GM21526 (cell line): ENCODE measurements at regions not wholly inside any gene's neighbourhood (a gene's known extent, or its start where the extent isn't known, plus 50 kb on each side); places are given as distances from the start of the nearest gene placed in this dataset.
"Not testable (repeated sequence)": the region's sequence is repeated elsewhere in the genome, so short reads cannot be mapped to it uniquely, and the experiment has no call there.

Experiments
- ATAC-seq: cut with Tn5 transposase; IDR thresholded peaks from one replicate; pipeline ENCODE4 v1.9.1; 2021; ENCODE audit warnings: moderate library complexity; ENCODE audit not compliant: unreplicated experiment, low FRiP score

DNA sequence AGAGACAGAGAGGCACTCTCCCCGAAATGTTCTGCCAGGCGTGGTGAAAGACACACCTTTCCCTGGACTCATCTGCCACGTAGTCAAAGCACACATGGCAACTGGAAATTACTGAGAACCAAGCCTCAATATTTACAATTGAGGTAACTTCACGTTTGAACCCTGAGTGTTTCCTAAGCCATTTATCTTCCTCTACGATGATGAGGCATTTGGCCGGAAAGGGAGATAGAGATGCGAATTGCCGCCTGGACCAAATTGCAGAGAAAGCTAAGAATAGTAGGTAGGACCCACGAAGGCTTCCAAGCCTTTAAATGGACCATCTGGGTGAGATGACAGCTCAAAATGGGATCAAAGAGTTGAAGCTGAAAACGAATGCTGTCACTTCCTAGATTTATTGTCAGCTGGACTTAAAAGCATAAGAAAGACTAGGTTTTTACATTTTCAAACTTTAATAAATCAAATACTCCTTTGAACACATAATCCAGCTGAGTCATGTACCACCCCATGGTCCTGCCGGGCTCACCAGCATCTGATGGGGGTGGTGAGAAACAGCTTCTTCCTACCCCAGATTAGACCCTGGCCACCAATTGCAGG, 135.6 kb upstream of the LYZL2 start:
- ATAC-seq: no peak

DNA sequence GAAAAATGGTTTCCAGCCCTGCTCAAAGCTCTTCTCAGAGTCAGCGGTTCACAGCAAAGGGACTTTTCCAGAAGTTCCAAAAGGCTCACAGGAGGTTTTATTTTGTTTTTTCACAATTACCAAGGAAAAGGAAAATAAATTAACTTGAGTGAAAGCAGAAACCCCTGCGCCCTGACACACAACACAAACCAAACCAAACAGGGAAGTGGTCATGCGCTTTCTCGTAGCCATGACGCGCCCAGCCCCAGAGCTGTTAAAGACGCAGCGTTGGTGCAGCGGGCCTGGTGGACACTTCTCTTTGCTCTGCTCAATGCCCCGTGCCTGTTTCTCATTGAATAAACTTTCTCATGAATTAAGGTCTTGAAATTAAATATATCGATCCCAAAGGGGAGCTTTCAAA, 134.4 kb upstream of the LYZL2 start:
- no peak for ATAC-seq

DNA sequence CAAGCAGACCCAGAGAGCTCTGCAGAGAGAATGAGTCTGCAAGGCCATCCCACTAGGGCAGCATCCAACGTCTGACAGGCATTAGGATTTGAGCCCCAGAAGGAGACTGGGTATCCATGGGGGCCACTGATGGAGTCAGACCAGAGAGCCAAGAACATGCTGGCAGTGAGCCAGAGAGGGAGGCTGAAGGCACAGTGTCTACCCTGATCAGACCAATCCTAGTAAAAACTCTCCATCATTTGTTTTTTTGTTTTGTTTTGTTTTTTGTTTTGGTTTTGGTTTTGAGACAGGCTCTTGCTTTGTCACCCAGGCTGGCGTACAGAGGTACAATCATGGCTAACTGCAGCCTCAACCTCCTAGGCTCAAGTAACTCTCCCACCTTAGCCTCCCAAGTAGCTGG, 133.1 kb upstream of the LYZL2 start:
- ATAC-seq: no peak

DNA sequence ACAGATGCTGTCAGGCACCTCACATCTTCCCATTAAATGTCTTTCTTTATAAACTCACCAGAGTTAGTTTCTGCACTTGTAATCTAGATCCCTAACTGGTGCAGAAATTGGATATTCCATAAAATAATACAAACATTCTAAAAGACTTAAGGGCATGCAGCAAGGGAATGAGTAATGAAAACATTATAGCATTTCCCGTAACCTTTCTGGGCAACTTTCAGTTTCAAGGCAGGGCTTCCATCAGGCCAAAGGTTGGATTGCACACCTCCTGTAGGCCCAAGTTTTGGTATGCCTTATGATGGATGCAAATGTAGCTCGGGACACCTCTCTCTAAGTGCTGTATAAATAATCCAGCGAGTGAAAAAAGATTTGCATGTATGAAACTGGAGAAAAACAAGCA, 129.9 kb upstream of the LYZL2 start:
- no peak for ATAC-seq

DNA sequence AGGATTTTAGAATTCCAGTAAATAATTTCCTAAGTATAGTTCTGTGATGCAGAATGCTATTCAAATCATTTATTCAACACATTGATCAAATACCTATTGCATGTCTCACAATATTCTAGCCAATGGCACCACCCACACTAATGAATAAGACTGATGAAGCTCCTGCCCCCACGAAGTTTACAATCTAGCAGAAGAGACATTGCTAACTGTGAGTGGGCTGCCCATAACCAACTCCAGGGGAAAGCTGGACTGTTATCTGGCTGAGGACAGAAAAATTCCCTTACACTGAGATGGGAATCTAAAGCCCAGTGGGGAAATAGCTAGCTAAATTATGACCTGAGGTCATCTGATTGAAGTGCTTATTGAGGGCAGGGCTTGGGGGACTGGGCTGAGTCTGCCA, 128.8 kb upstream of the LYZL2 start:
- no peak for ATAC-seq

DNA sequence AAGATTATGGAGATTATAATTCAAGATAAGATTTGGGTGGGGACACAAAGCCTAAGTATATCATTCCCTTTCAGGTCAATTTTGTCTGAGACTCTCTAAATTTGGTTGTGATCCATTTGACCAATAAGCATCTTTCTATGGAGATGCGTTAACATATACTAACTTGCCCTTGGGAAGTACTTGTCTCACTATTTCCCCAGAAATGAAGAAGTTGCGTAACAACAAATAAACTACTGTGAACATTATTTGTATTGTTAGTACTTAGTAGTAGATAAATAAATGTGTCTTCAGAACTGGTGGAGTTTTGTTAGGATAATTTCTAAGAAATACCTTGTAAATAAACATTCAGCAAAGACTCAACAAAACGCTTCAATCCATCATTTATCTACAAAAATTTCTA, 127.3 kb upstream of the LYZL2 start:
- no peak for ATAC-seq

DNA sequence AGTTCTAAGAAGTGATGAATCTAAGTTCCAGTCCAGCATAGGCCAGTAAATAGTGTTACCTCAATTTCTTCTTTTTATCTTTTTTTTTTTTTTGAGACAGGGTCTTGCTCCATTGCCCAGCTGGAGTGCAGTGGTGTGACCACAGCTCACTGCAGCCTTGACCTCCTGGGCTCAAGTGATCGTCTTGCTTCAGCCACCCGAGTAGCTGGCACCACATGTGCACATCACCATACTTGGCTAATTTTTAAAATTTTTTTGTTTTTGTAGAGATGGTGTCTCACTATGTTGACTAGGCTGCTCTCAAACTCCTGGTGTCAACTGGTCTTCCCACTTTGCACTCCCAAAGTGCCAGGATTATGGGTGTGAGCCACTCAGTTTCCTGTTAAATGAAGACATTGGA, 126.6 kb upstream of the LYZL2 start:
- no peak for ATAC-seq

DNA sequence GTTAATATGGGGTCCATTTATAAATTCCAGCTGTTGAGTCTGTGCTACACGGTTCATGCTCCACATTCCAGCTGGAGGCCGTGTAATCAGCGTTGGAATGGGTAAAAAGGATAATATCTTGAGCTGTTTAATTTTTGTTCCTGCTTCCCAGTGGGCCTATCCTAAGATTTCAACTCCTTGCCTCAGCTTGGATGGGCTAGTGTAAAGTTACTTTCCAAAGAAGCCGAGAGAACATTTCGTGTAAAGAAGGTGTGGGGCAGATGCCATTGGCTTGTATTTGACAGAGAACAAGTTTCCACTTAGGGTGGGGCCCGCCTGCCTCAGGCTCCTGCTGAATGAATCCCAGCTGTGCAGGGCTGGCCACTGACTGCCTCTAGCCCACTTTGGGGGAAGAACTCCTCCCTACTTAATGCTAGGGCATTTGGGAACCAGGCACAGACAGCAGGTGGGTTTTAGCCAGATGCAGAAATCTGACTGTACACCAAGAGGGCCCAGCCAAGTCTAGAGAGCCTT, 125.9 kb upstream of the LYZL2 start:
- ATAC-seq: no peak

DNA sequence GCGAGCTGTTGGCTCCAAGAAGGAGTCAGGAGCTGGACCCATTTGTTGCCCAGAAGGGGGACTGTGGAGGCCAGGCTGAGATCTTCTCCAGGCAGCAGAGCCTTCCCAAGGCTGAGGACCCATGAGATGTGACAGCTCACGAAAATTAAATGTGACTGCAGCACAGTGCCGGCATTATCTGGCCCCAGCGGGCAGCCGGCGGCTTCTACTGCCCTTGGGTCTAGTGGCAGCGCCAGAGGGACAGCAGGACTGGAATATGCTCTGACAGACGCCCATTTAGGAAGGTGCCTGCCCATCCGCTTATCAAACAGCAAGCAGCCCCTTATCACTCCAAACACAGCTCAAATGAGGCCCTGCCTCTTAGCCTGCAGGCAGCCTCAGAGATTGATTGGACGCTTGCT, 122.9 kb upstream of the LYZL2 start:
- no peak for ATAC-seq

DNA sequence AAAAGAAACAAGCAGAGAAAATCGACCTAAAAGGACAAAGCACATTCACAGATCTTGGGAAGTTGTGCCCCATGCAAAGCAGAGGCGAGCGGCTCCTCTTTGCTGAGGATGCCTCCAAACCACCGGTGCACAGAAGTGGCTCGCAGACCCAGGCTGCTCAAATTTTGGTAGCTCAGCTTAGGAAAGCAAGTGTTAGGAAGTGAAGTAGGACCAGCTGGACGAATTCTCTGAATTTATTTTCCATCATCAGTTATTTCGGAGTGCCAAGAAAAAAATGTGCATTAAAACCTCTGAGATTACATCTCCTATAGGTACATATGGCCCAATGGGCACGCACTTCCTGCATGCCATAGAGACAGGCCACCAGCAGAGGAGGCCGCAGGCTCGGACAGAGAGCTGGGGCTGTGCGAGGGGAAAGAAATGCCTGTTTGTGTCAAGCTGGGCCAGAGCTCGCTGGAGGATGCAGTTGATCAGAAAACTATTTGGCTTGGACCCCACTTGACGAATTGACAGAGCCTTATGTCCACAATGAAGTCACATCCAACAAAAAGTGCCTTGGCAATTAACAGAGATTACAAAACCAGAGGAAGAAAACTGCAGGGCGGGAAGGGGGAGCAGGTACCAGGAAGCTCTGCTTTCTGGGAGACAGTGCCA, 122.3 kb upstream of the LYZL2 start:
- peak; percentile 79 for ATAC-seq

DNA sequence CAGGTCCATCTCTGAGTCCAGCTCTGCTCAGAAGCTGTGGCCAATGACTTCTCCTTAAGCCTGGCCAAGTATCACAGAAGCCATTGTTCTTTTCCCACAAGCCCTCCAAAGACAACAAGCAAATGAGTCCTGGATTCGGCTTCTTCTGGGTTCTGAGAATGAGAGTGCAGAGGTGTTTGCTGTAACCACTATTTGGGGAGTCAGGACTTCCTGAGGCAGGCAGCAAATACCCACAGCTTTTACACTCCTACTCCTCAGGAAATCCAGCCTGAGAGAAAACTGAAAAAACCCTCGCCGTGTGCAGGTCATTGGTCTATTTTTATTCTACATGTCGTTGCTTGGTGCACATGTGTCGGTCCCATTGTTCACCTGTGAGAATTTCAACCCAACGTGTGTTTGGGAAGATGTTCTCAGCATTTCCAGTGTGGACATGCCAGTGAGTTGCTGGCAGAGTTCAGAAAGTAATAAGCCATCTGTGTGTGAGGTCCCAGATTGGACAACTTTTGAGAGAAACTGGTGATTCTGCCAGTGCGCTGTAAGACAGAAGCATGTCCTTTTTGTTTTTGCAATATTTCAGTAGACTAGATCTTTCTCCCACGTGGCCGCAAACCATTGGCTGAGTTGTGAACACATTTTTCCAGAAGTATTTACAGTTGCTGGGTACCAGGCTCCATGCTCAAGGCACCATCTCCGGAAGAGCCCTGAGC, 121.6 kb upstream of the LYZL2 start:
- ATAC-seq: no peak

DNA sequence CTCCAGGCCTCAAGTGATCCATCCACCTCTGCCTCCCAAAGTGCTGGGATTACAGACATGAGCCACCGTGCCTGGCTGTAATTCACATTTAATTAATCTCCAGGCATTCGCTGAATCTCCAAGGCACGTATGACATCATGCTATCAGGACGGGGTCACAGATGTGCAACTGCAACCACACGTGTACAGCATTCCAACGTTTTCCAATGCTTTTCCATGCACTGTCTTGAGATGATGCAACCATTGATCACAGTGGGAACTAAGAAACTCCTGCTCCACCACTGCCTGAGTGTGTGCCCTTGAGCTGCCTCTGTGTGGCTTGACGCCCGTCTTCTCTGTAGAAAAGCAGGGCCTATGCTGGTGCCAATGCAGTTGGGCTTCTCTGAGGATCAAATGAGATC, 119.8 kb upstream of the LYZL2 start:
- no peak for ATAC-seq

DNA sequence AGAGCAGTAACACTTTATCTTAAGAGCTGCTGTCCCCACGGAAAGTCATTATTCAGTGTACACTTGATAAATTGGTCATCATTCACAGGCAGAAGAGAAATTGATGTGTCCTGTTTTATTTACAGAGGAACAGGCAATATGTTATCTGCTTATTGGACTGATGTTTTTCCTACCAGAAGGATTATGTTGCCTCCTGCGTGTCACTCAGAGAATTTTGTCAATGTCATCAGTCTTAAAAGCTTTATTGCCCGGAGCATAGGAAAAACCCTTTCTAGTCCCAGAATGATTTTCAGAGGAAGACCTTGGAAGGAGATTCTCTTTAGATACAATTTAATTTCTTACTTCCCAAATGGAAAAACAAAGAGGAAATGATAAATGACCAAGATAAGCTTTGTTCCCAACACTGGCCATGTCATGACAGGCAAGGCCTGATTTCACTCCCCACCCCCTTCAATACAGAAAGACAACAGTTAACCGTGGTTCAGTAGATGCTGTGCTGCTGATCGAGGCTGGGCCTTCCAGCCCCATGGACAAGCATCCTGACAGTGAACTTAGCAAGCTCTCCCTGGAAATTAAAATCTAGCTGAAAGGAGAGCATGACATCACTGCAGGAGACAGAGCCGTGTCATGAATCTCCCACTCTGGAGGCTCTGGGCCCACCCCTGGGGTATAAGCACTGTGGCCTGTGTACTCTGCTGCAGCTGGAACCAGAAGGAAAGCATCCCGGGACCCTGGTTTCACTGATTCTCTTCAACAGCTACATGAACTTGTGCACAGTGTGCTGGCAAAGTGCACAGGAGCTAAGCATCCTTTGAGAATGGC, 118.8 kb upstream of the LYZL2 start:
- ATAC-seq: no peak

DNA sequence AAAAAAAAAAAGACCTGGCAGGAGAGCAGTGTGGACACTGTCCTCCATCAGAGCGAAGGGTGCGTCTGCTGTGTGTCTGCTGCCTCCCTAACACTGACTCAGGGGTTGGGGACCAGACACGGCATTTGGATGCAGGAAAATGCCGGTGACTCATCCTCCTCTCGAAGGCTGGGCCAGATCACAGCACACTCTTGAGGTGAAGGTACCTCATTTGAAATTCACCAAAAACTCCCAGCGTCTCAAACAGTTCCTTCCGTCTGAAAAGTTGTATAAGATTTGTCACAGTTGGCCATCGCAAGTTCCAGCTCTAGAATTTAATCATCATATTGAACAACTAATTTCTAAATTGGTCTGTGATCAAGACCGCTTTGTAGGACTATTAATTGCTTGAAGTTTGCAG, 118.1 kb upstream of the LYZL2 start:
- no peak for ATAC-seq

DNA sequence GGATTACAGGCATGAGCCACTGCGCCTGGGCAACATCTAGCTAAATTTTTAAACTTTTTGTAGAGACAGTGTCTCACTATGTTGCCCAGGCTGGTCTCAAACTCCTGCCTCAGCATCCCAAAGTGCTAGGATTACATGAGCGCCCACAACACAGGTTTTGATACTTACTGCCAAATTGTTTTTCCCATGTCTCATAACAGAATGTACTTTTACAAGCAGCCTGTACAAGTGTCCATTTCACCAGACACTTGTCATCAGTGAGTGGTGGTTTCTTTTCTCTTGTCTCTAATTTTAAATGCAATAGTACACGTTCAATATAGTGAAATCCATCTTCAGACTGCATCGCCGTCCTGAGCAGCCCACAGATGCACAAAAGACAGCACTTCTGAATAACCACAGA, 116.4 kb upstream of the LYZL2 start:
- no peak for ATAC-seq

DNA sequence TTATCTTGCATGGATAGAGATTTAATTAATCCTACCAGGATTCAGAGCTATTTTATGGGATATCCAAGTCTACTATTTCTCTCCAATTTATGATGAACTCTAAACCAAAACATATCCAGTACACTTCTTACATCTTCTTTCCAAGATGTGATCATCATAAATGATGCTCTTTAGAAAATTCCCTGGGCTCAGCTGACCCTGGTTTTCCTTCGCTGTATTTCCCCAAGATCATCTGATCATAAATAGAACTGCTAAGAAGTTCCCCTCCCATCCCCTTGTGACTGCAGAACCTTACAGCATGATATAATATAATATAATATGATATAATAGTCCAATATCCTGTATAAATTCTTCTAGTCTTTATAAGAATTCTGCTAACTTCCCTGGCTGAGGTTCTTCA, 114.6 kb upstream of the LYZL2 start:
- ATAC-seq: no peak

DNA sequence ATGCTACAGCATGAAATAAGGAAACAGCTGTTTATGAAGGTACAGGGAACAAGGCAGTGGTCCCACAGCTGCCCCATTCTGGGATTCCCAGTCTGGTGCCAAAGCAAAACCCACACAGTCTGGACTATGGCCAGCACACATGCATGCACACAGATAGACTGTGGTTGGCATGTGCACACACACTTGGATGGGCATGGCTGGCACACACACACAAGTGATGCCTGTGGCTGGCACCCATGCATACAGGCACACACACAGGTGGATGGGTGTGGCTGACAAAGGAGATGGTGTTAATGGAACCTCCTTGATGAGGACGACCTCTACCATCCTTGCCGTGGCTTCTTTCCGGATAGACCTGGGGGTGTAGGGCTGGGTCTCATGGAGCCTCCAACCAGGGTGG, 114.0 kb upstream of the LYZL2 start:
- ATAC-seq: no peak

DNA sequence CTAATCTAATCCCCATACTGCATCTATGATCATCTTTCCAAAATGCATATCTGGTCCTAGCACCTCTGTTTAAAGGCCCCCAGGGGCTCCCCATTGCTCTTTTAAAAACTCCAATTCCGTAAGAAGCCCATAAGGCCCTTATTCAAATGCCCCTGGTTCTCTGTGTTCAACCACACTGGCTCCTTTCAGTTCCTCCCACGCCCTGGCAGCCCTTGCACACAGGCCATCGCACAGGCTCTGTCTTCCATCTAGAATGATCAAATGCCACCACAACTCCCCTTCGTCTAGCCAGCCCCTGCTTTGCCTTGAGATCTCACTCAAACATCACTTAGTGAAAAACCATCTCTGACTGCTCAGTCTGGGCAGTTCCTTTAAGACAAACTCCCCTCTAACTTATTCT, 112.9 kb upstream of the LYZL2 start:
- ATAC-seq: peak; percentile 68

DNA sequence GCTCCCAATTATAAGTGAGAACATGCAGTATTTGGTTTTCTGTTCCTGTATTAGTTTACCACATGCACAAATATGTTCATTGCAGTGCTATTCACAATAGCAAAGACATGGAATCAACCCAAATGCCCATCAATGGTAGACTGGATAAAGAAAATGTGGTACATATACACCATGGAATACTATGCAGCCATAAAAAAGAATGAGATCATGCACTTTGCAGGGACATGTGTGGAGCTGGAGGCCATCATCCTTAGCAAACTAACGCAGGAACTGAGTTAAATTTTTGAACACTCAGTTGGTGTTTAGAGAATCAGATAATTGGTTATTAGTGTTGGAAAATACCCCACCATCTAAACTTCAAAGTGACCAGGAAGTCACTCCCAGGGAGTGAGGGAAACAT, 111.2 kb upstream of the LYZL2 start:
- ATAC-seq: not testable (repeated sequence)

DNA sequence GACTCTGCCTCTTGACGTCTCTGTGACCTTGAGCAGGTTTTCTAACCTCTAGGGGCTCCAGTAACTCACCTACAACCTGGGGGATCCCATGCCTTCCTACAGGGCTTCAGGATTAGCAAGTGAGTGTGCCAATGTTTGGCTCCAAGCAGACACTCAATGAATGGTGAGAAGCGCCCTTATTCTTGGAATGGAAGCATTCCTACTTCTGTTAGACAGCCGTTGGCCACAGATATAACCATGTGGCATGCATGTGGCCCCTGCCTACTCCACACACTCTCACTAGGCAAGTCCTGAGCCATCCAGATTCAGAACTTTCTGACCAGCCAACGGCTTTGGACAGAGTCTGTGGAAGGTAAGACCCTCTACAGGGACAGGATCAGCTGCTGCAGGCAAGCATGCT, 108.9 kb upstream of the LYZL2 start:
- ATAC-seq: no peak

DNA sequence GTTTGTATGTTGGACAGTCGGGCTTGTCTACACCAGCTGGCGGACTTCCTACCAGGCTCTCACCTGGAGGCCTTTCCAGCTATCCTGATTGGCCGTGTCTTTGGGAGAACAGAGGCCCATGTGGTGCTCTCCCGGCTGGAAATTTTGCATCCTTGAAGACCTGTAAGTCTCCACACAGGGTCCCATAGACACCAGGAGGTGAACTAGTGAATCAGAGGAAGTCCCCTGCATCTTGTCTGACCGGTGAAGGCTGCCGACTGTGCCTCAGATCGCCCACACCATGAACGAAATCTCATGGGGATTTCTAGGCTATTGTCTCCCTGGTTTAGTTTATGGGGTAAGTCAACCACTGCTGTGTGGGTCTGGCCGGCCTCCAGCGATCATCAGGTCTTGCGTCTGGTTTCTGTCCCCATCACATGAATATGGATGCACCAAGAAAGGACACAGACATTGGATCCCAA, 108.4 kb upstream of the LYZL2 start:
- no peak for ATAC-seq
